SH-SY5Y (cell line): ENCODE measurements at regions not wholly inside any gene's neighbourhood (a gene's known extent, or its start where the extent isn't known, plus 50 kb on each side); places are given as distances from the start of the nearest gene placed in this dataset.

Experiments
- GATA2 ChIP-seq: IDR thresholded peaks from 2 replicates; pipeline ENCODE4 v1.6.1; 2011; ENCODE audit warnings: mild to moderate bottlenecking, low read depth, low read length
- GATA3 ChIP-seq: IDR thresholded peaks from 2 replicates; pipeline ENCODE4 v1.6.1; 2011; ENCODE audit warnings: low read depth, mild to moderate bottlenecking, low read length, moderate library complexity

- no peak for TF ChIP-seq GATA2
- TF ChIP-seq GATA3 = no peak
These were observed 97.6 kb upstream of the RMDN2 start for GRCh38 chr2:37827455-37827854.

- no peak for TF ChIP-seq GATA3
- no peak for TF ChIP-seq GATA2
These were observed 97.1 kb upstream of the RMDN2 start for GRCh38 chr2:37827911-37828511.

- TF ChIP-seq GATA3 (no peak), GATA2 (no peak)
These were observed 95.9 kb upstream of the RMDN2 start for GRCh38 chr2:37829202-37829601.

GRCh38 chr2:37829616-37830395 is 95.3 kb upstream of the RMDN2 start:
- TF ChIP-seq GATA3 (no peak), GATA2 (no peak)

- TF ChIP-seq GATA3 (no peak), GATA2 (no peak)
These were observed 94.5 kb upstream of the RMDN2 start for GRCh38 chr2:37830636-37831035.

GRCh38 chr2:37831081-37831780 is 93.9 kb upstream of the RMDN2 start:
- TF ChIP-seq GATA3 (no peak), GATA2 (no peak)

GRCh38 chr2:37832590-37833197 is 92.4 kb upstream of the RMDN2 start:
- TF ChIP-seq GATA2 (peak; percentile 24; the same call in 1 of the 2 replicates), GATA3 (0 out of 2 replicates have a peak, but pooled peaks have one; percentile 41)

- no peak for TF ChIP-seq GATA2
- TF ChIP-seq GATA3 = no peak
These were observed 91.7 kb upstream of the RMDN2 start for GRCh38 chr2:37833423-37833822.

- no peak for TF ChIP-seq GATA3
- TF ChIP-seq GATA2 = no peak
These were observed 88.8 kb upstream of the RMDN2 start for GRCh38 chr2:37836270-37836669.

- TF ChIP-seq GATA3 (no peak), GATA2 (no peak)
These were observed 88.4 kb upstream of the RMDN2 start for GRCh38 chr2:37836711-37837110.

- TF ChIP-seq GATA3 (no peak), GATA2 (no peak)
These were observed 87.3 kb upstream of the RMDN2 start for GRCh38 chr2:37837628-37838328.

- TF ChIP-seq GATA2 (no peak), GATA3 (no peak)
These were observed 86.4 kb upstream of the RMDN2 start for GRCh38 chr2:37838541-37839167.

GRCh38 chr2:37839991-37840390 is 85.1 kb upstream of the RMDN2 start:
- TF ChIP-seq GATA3 (no peak), GATA2 (no peak)
